ENCODE measurements at regions not wholly inside any gene's neighbourhood (a gene's known extent, or its start where the extent isn't known, plus 50 kb on each side); places are given as distances from the start of the nearest gene placed in this dataset.

DNA sequence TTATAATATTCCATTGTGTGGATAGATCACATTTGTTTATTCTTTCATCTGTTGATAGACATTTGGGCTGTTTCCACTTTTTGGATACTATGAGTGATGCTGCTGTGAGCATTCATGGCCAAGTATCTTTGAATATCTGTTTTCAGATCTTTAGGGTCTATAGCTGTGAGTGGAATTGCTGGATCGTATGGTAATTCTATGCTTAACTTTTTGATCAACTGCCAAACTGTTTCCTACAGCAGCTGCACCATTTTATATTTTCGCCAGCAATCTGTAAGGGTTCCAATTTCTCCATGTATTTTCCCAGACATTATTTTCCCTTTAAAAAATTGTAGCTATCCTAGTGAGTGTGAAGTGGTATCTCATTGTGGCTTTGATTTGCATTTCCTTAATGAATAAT is 238.1 kb downstream of the AACS start:
- TF ChIP-seq, protein P1, sequence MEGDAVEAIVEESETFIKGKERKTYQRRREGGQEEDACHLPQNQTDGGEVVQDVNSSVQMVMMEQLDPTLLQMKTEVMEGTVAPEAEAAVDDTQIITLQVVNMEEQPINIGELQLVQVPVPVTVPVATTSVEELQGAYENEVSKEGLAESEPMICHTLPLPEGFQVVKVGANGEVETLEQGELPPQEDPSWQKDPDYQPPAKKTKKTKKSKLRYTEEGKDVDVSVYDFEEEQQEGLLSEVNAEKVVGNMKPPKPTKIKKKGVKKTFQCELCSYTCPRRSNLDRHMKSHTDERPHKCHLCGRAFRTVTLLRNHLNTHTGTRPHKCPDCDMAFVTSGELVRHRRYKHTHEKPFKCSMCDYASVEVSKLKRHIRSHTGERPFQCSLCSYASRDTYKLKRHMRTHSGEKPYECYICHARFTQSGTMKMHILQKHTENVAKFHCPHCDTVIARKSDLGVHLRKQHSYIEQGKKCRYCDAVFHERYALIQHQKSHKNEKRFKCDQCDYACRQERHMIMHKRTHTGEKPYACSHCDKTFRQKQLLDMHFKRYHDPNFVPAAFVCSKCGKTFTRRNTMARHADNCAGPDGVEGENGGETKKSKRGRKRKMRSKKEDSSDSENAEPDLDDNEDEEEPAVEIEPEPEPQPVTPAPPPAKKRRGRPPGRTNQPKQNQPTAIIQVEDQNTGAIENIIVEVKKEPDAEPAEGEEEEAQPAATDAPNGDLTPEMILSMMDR (conservative IDR thresholded peaks at IDR 0.05): no peak
- TF ChIP-seq ZFX (IDR thresholded peaks at IDR 0.05): no peak
